Neural cell (in vitro differentiated cells): ENCODE measurements at regions not wholly inside any gene's neighbourhood (a gene's known extent, or its start where the extent isn't known, plus 50 kb on each side); places are given as distances from the start of the nearest gene placed in this dataset.

Experiments
- H2AFZ ChIP-seq: fragments of 200-600, 300-800 bp; sonication (generic), shearing (Covaris generic); 2 replicates; pipeline ENCODE4 v1.6.0; 2014; ENCODE audit warnings: low read depth, mild to moderate bottlenecking, antibody characterized with exemption, low read length, moderate library complexity
- H3F3A ChIP-seq: fragments of 200-600 bp; shearing (Covaris generic); 2 replicates; pipeline ENCODE4 v1.6.1; 2016; ENCODE audit warnings: mild to moderate bottlenecking, moderate library complexity, mixed read lengths, antibody characterized with exemption, low read length; ENCODE audit not compliant: insufficient read depth, poor library complexity, severe bottlenecking
- H3K27ac ChIP-seq: fragments of 200-600, 300-800 bp; sonication (generic), shearing (Covaris generic); 2 replicates; pipeline ENCODE4 v1.5.1; 2014; ENCODE audit warnings: mild to moderate bottlenecking, low read length, moderate library complexity
- H3K27me3 ChIP-seq: fragments of 300-800, 200-600 bp; sonication (generic), shearing (Covaris generic); 2 replicates; pipeline ENCODE4 v1.6.0; 2014; ENCODE audit warnings: mild to moderate bottlenecking, low read depth, low read length, moderate library complexity; ENCODE audit not compliant: insufficient read depth
- H3K36me3 ChIP-seq: fragments of 300-800, 200-600 bp; sonication (generic), shearing (Covaris generic); 2 replicates; pipeline ENCODE4 v1.5.1; 2014; ENCODE audit warnings: mild to moderate bottlenecking, antibody characterized with exemption, low read length, moderate library complexity; ENCODE audit not compliant: insufficient read depth
- H3K4me2 ChIP-seq: fragments of 300-800, 200-600 bp; sonication (generic), shearing (Covaris generic); 2 replicates; pipeline ENCODE4 v1.6.0; 2014; ENCODE audit warnings: mild to moderate bottlenecking, low read length
- H3K4me3 ChIP-seq: fragments of 300-800, 200-600 bp; sonication (generic), shearing (Covaris generic); 2 replicates; pipeline ENCODE4 v1.5.1; 2014; ENCODE audit warnings: mild to moderate bottlenecking, low read length, moderate library complexity
- H3K79me2 ChIP-seq: fragments of 200-600 bp; shearing (Covaris generic); replicated peaks from 2 replicates; pipeline ENCODE4 v1.6.0; 2014; ENCODE audit warnings: mild to moderate bottlenecking, low read length, moderate library complexity; ENCODE audit not compliant: insufficient read depth
- H3K9ac ChIP-seq: fragments of 300-800, 200-600 bp; sonication (generic), shearing (Covaris generic); 2 replicates; pipeline ENCODE4 v1.6.1; 2016; ENCODE audit warnings: mild to moderate bottlenecking, low read length, mixed read lengths
- H3K9me2 ChIP-seq: fragments of 200-600 bp; shearing (Covaris generic); 2 replicates; pipeline ENCODE4 v1.6.1; 2016; ENCODE audit warnings: mild to moderate bottlenecking, low read length, mixed read lengths; ENCODE audit not compliant: insufficient read depth
- H3K9me3 ChIP-seq: fragments of 200-600, 300-800 bp; sonication (generic), shearing (Covaris generic); 2 replicates; pipeline ENCODE4 v1.6.1; 2016; ENCODE audit warnings: mild to moderate bottlenecking, mixed run types, low read length, moderate library complexity, mixed read lengths
- H4K20me1 ChIP-seq: fragments of 200-600 bp; shearing (Covaris generic); 2 replicates; pipeline ENCODE4 v1.6.1; 2016; ENCODE audit warnings: mild to moderate bottlenecking, mixed run types; ENCODE audit not compliant: insufficient read depth
- EP300 ChIP-seq: fragments of 450-650 bp; conservative IDR thresholded peaks from 2 replicates; pipeline ENCODE4 v1.6.1; 2014; ENCODE audit warnings: antibody characterized with exemption, mild to moderate bottlenecking, moderate library complexity; ENCODE audit not compliant: poor library complexity, severe bottlenecking
- EZH2 ChIP-seq: fragments of 200-600, 300-800 bp; shearing (Covaris generic), sonication (generic); IDR thresholded peaks from 2 replicates; pipeline ENCODE4 v1.6.1; 2014; ENCODE audit warnings: antibody characterized with exemption, low read length, borderline replicate concordance, mild to moderate bottlenecking; ENCODE audit not compliant: insufficient read depth, poor library complexity, severe bottlenecking
- MXI1 ChIP-seq: fragments of 450-650 bp; conservative IDR thresholded peaks from 2 replicates; pipeline ENCODE4 v1.6.1; 2014; ENCODE audit warnings: antibody characterized with exemption, mild to moderate bottlenecking; ENCODE audit not compliant: poor library complexity, severe bottlenecking
- POLR2AphosphoS5 ChIP-seq: IDR thresholded peaks from 2 replicates; pipeline ENCODE4 v1.6.1; 2012
- RAD21 ChIP-seq: fragments of 450-650 bp; conservative IDR thresholded peaks from 2 replicates; pipeline ENCODE4 v1.6.1; 2014; ENCODE audit warnings: antibody characterized with exemption, mild to moderate bottlenecking, moderate library complexity
- SMC3 ChIP-seq: fragments of 450-650 bp; conservative IDR thresholded peaks from 2 replicates; pipeline ENCODE4 v1.6.1; 2014; ENCODE audit warnings: antibody characterized with exemption, mild to moderate bottlenecking, moderate library complexity; ENCODE audit not compliant: poor library complexity
- TAF1 ChIP-seq: IDR thresholded peaks from 2 replicates; pipeline ENCODE4 v1.6.1; 2012; ENCODE audit warnings: low read depth
- TF ChIP-seq, protein P1 (sequence below): IDR thresholded peaks from 2 replicates; pipeline ENCODE4 v1.6.1; 2012; ENCODE audit warnings: borderline replicate concordance
- TF ChIP-seq, protein P2 (sequence below): fragments of 450-650 bp; IDR thresholded peaks from 2 replicates; pipeline ENCODE4 v1.5.1; 2014; ENCODE audit warnings: antibody characterized with exemption, mild to moderate bottlenecking, moderate library complexity; ENCODE audit not compliant: poor library complexity, severe bottlenecking

DNA sequence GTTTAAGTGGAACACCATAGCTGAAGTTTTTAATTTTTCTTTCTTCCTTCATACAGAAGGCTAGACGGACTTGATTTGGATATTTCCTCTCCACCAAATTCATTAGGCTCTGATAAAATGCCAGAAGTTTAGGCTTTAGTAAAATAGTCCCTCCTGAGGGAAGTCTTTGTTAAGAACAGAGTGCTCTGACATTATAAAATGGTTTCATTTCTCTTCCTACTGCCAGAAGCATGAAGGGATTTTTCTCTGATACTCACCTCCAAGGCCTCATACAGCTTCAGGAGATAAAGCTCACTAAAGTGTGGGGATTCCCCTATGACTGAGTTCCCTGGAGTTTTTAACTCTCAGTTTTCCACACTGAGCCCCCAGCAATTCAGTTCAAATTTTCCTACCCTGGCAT, 1489.6 kb downstream of the REEP3 start:
- TF ChIP-seq, protein P1, sequence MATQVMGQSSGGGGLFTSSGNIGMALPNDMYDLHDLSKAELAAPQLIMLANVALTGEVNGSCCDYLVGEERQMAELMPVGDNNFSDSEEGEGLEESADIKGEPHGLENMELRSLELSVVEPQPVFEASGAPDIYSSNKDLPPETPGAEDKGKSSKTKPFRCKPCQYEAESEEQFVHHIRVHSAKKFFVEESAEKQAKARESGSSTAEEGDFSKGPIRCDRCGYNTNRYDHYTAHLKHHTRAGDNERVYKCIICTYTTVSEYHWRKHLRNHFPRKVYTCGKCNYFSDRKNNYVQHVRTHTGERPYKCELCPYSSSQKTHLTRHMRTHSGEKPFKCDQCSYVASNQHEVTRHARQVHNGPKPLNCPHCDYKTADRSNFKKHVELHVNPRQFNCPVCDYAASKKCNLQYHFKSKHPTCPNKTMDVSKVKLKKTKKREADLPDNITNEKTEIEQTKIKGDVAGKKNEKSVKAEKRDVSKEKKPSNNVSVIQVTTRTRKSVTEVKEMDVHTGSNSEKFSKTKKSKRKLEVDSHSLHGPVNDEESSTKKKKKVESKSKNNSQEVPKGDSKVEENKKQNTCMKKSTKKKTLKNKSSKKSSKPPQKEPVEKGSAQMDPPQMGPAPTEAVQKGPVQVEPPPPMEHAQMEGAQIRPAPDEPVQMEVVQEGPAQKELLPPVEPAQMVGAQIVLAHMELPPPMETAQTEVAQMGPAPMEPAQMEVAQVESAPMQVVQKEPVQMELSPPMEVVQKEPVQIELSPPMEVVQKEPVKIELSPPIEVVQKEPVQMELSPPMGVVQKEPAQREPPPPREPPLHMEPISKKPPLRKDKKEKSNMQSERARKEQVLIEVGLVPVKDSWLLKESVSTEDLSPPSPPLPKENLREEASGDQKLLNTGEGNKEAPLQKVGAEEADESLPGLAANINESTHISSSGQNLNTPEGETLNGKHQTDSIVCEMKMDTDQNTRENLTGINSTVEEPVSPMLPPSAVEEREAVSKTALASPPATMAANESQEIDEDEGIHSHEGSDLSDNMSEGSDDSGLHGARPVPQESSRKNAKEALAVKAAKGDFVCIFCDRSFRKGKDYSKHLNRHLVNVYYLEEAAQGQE, result no peak
- no peak overlapping the region for H3K4me2 ChIP-seq
- no peaks in the 10 kb centered on the region for H3K36me3 ChIP-seq
- no peaks in the 10 kb centered on the region for H4K20me1 ChIP-seq
- H3K27me3 ChIP-seq, result no peaks in the 10 kb centered on the region
- H2AFZ ChIP-seq, result no peak overlapping the region
- H3K79me2 ChIP-seq, result no peaks in the 10 kb centered on the region
- H3K4me3 ChIP-seq, result no peak overlapping the region
- no peaks in the 10 kb centered on the region for H3K9me3 ChIP-seq
- no peaks in the 10 kb centered on the region for H3F3A ChIP-seq
- H3K9ac ChIP-seq, result no peak overlapping the region
- no peak overlapping the region for H3K27ac ChIP-seq
- H3K9me2 ChIP-seq, result no peaks in the 10 kb centered on the region

DNA sequence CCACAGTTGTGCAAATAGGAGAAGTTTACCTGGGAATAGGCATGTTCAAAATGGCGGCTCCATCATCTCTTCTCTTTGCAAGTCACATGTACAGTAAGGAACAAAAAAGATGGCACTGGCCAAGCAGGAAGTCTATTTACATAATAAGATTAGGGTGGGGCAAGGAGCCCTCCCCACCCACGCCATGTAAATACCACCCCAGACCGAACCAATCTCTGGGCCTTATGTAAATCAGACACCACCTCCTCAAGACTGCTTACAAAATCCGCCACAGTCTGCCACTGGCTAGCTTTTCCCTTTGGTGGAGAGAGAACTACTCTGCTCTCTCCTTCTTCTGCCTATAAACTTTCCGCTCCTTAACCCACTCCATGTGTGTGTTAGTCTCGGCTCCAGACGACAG, 1496.3 kb downstream of the REEP3 start:
- no peaks in the 10 kb centered on the region for H3F3A ChIP-seq
- H3K9ac ChIP-seq, result no peak overlapping the region
- no peak overlapping the region for H2AFZ ChIP-seq
- H3K4me2 ChIP-seq, result no peak overlapping the region
- H3K27ac ChIP-seq, result no peak overlapping the region
- H3K79me2 ChIP-seq, result no peaks in the 10 kb centered on the region
- H3K27me3 ChIP-seq, result no peaks in the 10 kb centered on the region
- no peaks in the 10 kb centered on the region for H3K9me2 ChIP-seq
- H3K36me3 ChIP-seq, result no peaks in the 10 kb centered on the region
- no peak overlapping the region for H3K4me3 ChIP-seq
- H3K9me3 ChIP-seq, result no peaks in the 10 kb centered on the region
- TF ChIP-seq, protein P1, result no peak
- TF ChIP-seq RAD21 (no peak), EZH2 (no peak), POLR2AphosphoS5 (no peak), MXI1 (no peak), EP300 (no peak), SMC3 (no peak), TAF1 (no peak)
- TF ChIP-seq, protein P2, sequence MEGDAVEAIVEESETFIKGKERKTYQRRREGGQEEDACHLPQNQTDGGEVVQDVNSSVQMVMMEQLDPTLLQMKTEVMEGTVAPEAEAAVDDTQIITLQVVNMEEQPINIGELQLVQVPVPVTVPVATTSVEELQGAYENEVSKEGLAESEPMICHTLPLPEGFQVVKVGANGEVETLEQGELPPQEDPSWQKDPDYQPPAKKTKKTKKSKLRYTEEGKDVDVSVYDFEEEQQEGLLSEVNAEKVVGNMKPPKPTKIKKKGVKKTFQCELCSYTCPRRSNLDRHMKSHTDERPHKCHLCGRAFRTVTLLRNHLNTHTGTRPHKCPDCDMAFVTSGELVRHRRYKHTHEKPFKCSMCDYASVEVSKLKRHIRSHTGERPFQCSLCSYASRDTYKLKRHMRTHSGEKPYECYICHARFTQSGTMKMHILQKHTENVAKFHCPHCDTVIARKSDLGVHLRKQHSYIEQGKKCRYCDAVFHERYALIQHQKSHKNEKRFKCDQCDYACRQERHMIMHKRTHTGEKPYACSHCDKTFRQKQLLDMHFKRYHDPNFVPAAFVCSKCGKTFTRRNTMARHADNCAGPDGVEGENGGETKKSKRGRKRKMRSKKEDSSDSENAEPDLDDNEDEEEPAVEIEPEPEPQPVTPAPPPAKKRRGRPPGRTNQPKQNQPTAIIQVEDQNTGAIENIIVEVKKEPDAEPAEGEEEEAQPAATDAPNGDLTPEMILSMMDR, result no peak
- no peaks in the 10 kb centered on the region for H4K20me1 ChIP-seq
